HuH-7 (cell line): ENCODE measurements at regions not wholly inside any gene's neighbourhood (a gene's known extent, or its start where the extent isn't known, plus 50 kb on each side); places are given as distances from the start of the nearest gene placed in this dataset.
A peak's percentile ranks its signal among the peaks of the same experiment; 100 is the strongest.

ENCODE experiments used
- DNase-seq: peaks from one replicate; pipeline ENCODE4 v3.0.0; 2011; ENCODE audit warnings: low spot score

GRCh38 chr4:123990310-123990870 is 593.8 kb downstream of the SPRY1 start:
- DNase-seq = peak; percentile 2

DNA sequence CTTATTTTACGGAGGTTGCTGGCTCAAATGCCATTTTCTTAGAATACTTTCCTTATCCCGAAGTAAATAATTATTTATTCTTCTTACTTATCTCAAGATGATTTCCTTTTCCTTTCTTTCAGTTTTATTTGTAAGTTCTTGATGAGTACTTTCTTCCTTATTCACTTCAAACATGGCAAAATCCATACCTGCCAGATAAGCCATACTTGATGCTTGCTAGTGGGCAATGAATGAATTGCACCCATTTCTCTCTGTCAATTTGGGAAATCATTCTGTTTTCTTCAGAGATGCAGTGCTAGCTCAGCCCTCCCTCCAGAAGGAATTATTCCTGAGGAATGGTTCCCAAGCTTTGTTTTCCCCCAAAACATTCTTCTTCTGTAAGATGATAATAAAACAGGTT is 598.3 kb downstream of the SPRY1 start:
- no peak for DNase-seq

GRCh38 chr4:123995936-123996335 is 599.3 kb downstream of the SPRY1 start:
- DNase-seq = no peak

DNA sequence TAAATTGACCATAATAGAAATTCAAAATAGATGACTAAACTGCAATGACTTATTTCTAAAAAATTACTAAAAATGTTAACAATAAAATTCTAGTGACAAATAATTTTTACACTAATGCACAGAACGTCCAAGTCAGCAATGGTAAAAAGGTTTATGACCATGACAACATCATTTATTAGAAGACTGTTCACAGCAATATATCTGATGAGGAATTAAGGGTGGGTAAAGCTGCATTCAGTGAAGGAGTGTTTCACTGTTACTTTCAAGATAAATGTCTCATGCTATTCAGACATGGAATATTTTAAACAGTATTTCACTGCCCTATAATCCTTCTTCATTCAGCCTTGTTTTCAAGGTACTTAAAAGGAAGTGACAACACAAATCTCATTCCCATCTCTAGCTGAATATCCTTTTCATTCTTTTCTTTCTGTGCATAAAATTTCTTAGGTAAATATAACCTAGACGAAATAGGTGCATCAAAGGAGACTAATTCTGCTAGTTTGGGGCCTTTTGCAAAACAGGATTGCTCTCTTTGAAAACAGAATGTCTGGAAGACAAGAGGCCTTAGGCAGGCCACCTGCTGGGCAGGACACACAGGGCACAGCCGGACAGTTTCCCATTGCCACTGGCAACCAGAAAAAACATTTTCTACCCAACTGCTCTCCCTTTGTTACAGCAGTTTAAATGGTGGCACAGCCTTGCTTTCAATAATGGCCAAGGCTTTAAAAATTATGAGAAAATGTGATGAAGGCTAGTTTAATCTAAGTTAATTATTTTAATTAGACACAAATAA is 600.3 kb downstream of the SPRY1 start:
- DNase-seq = no peak

DNA sequence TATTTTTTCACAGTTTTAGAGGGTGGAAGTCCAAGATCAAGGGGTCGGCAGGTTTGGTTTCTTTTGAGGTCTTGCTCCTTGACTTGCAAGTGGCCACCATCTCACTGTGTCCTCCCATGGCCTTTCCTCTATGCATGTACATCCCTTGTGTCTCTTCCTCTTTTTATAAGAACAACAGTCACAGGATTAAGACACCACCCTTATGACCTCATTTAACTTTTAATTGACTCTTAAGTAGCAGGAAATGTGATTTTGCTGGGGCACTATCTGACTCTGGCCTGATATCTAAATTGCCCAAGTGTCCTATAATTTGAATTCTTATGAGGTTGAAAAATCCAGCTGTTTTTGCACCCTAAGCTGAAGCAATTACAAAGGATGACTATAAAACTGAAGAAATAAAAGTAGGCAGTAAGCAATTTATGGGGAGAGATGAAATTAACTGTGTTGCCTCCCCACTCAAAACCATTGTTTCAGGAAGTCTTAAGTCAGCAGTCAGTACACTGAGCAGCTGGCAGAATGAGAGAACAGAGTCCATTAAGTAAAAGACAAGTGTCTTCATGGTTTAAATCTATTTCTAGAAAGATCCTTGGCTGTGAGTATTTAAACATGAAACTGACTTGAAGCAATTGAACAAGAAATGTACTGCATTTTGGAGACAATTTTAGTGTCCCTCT is 601.3 kb downstream of the SPRY1 start:
- no peak for DNase-seq

GRCh38 chr4:124000233-124000632 is 603.6 kb downstream of the SPRY1 start:
- no peak for DNase-seq

- no peak for DNase-seq
Measured at GRCh38 chr4:124015766-124016165, 619.2 kb downstream of the SPRY1 start.

DNA sequence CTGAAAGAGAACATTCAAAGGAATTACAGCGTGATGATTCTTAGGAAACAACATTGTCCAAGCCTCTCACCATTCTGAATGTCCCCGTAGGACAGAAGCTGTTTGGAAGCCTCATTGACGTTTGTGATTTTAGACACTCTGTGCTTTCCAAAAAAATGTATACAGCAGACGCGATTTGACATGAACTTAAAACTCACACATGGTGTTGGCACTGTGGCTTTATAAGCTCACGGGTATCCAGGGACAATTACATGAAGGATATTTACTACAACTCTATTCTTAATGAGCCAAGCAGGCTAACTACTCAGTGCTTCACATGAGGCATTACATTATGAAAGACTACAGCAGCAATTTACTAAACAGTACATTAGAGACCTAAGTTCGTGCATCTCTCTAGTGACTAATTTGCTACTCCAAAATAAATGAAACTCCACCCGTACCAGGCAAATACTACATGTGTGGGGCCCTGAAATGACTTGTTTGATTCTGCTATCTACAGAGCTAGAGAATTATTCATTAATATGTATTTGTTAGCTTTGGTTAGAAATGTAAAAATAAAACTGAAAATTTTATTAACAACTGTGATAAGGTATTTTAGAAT is 620.7 kb downstream of the SPRY1 start:
- DNase-seq = no peak

GRCh38 chr4:124018383-124019317 is 622.1 kb downstream of the SPRY1 start:
- peak; percentile 32 for DNase-seq

- no peak for DNase-seq
Measured at GRCh38 chr4:124019749-124020549, 623.4 kb downstream of the SPRY1 start.

DNA sequence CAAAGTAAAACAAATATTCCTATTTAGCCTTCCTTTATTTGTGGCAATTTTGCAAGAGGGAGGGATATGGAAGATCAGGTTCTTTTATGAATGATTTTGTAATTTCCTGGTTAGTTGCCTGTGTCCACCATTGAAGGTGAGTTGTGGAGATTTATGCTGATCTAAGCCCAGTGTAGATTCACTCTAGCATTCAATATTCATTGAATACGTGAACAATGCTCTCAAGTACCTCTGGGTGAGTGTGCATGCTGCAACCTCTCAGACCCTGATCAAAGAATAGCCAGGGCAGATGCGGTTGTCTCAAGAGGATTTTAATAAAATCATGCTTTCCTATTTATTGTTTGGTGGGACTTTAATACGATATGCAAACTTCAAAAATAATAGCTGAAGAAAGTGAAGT is 628.4 kb downstream of the SPRY1 start:
- DNase-seq = no peak

DNA sequence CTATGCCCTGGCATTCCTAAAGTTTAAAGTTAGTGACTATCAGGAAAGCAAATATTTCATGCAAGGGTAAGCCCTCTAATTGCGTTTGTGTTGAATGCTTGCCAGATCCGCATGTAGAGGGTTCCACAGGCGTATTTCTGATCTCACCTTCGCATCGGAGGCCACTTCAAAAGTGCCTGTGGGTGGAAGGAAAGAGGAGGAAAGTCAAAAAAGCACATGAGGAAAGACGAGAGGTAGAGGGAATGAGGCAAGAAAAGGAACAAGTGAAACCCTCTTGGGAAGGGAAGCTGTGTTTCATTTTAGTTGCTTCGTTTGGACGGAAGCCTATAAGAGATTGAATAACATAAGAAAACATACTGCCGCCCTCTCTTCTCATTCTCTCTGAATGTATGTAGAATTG is 628.8 kb downstream of the SPRY1 start:
- DNase-seq = no peak

- no peak for DNase-seq
Measured at GRCh38 chr4:124028182-124028581, 631.6 kb downstream of the SPRY1 start.

DNA sequence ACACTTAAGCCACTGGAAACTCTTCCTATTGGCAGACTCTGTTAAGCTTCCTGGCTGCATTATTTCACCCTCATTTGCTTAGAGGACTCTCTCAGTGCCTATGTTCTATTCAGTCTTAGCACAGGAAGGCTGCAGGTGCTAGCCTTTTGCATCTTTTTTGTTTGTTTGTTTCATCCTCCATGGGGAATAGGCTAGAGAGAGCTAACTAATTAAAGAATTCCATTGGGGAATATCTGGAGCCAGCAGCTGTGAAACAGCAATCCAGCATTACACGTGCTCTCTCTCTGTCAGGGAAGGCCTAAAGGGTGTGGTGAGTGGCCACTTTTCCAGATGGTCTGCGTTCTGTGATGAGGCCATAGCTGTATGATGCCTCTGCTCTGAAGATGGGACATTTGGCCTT is 633.6 kb downstream of the SPRY1 start:
- no peak for DNase-seq

DNA sequence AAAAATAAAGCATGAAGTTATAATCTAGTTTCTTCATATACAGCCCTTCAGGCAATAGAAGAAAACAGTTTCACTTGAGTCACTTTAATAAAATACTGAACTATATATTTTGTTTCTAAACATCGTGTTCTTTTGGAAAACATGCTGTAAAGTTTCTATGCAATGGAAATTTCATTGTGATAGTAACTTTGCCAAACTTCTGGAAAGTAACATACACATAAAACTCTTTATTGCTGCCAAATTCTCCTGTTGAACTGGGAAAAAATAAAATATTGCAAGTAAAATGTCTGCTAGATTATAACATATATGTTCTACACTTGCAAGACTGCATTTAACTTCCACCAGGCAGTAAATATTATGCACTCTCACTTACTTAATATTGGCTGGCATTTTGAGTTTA is 635.4 kb downstream of the SPRY1 start:
- no peak for DNase-seq

- no peak for DNase-seq
Measured at GRCh38 chr4:124035364-124036041, 638.9 kb downstream of the SPRY1 start.

DNA sequence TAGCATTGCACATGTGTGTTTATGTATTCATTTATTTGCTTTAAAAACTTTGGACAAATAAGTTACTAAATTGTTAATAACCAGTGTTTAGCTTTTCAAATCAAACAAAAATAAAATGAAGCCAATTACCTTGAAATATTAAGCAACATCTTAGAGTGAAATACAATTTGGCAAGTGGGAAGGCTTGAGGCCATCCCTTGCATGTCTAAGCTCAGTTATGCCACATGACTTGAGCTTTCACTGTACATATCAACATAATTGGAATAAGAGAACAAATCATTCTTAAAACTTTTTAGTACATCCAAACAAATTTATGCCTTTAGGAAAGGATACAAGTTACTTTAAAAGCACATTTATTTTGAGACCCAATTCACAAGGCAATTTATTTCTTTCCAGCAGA is 640.6 kb downstream of the SPRY1 start:
- DNase-seq = no peak

DNA sequence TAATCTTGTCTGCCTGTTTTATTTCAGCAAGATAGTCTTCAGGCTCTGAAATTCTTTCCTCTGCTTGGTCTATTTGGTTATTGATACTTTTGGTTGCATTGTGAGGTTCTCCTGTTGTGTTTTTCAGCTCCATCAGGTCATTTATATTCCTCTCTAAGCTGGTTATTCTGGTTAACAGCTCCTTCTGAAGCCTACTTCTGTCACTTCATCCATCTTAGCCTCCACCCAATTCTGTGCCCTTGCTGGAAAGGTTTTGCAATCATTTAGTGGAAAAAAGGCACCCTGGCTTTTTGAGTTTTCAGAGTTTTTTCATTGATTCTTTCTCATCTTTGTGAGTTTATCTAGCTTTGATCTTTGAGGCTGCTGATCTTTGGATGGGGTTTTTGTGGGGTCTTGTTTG is 647.7 kb downstream of the SPRY1 start:
- no peak for DNase-seq

GRCh38 chr4:124044867-124045266 is 648.3 kb downstream of the SPRY1 start:
- no peak for DNase-seq

GRCh38 chr4:124046190-124046589 is 649.6 kb downstream of the SPRY1 start:
- DNase-seq = no peak
